Fibroblast of mammary gland (primary cell): ENCODE measurements at regions not wholly inside any gene's neighbourhood (a gene's known extent, or its start where the extent isn't known, plus 50 kb on each side); places are given as distances from the start of the nearest gene placed in this dataset.
A peak's percentile ranks its signal among the peaks of the same experiment; 100 is the strongest.

Experiments used
- DNase-seq: peaks from one replicate; pipeline ENCODE4 v3.0.0-alpha.2; 2010; ENCODE audit warnings: low read depth
- H3K4me3 ChIP-seq: 2 replicates; pipeline ENCODE4 v1.5.1; 2011; ENCODE audit warnings: low read depth, mild to moderate bottlenecking, low read length, moderate library complexity; ENCODE audit not compliant: control insufficient read depth
- CTCF ChIP-seq: conservative IDR thresholded peaks from 2 replicates; pipeline ENCODE4 v1.5.1; 2011; ENCODE audit warnings: low read depth, low read length, inconsistent platforms; ENCODE audit not compliant: control insufficient read depth, insufficient read depth

DNA sequence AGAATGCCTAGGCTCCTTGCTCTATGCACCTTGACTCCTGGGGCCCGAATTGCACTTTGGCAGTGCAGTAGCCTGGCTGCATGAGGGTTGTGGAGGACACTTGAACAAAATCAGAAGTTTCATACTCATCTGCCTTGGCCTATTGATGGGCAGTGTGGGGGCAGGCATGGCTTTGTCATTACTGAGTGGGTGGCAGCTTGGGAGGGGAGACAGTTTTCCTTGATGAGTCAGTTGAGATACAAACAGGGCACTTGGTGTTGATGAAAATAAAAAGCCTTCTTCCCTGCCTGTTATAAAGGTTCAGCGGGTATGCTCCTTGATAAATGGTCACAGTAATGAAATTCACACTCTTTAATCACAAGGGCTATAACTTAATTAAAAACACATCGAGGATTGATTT lies 126.8 kb upstream of the MAMLD1 start:
- H3K4me3 ChIP-seq: no peak overlapping the region
- peak; percentile 54 for DNase-seq
- TF ChIP-seq CTCF: no peak

DNA sequence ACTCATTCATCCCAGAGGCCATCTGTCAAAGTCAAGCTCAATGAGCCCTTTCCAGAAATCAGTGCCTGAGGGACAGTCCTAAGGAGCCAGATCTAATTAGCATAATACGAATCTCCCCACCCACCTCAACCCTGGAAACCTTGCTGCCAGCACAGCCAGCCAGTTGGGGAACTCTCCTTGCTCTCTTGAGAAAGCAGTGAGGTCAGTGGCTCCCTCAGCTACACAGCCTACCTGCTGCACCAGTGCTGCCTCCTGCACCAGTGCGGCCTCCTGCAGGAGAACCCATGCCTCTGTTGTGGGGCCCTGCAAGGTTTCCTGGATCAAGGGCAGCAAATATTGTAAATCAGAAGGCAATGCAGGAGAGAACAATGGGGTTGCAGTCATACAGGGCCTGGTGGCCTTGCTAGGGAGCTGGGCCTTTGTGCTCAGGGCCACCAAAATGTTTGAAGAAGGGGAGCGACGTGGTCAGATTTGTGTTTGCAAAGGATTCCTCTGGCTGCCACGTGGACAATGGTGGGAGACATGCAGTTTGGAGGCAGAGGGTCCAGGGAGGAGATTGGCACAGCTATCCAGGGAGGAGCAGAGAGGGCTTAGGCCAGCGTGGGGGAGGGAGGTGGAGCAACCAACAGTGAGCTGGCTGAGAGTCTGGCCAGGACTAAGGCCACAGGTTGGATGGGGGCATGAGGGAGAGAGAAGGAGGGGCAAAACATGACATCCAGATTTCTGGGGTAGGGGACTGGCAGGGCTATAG lies 124.3 kb upstream of the MAMLD1 start:
- no peak overlapping the region for H3K4me3 ChIP-seq
- no peak for TF ChIP-seq CTCF
- no peak for DNase-seq

DNA sequence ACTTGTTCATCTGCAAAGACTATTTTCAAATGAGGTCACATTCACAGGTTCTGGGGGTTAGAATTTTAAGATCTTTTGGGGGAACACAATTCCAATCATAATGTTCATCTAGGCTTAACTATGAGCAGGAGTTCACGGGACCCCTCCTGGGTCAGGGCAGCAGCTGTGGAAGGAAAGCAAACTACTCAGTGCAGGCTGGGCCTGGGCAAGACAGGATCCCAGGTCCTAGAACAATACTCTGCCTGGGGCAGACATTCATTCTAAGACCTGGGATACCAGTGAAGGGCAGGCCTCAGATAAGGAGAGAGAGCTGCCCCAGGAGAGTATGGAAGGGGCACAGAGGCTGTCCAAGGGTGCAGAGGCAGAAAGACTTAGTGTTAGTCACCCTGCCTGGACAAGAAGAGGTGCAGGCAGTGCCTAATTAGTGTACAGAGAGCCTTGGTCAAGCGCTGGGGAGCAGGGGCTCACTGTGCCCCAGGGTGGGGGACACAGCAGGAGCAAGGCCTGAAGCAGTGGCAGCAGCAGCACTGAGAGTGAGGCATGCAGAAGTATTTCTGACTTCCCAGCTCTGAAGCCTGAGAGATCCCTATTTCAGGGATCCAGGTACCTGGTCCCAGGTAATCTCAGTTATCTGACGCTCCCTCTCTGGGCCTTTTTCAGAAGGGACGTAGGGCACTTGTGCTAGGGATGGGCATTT lies 123.0 kb upstream of the MAMLD1 start:
- DNase-seq: no peak
- H3K4me3 ChIP-seq: no peak overlapping the region
- TF ChIP-seq CTCF: no peak

DNA sequence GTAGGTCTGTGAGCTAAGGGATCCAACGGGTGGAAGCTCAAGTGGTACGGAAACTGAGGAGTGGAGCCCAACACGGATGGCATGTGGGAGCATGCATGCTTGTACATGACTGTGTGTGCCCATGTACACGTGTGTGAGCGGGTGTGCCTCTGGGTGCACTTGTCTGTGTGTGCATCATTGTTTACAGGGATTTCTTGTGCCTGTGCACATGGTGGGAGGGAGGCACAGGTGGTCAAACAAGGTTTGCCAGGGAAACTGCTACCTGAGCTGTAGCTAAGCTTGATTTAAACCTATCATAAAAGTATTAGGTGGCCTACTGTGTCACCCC lies 122.5 kb upstream of the MAMLD1 start:
- H3K4me3 ChIP-seq: no peak overlapping the region
- TF ChIP-seq CTCF: no peak

DNA sequence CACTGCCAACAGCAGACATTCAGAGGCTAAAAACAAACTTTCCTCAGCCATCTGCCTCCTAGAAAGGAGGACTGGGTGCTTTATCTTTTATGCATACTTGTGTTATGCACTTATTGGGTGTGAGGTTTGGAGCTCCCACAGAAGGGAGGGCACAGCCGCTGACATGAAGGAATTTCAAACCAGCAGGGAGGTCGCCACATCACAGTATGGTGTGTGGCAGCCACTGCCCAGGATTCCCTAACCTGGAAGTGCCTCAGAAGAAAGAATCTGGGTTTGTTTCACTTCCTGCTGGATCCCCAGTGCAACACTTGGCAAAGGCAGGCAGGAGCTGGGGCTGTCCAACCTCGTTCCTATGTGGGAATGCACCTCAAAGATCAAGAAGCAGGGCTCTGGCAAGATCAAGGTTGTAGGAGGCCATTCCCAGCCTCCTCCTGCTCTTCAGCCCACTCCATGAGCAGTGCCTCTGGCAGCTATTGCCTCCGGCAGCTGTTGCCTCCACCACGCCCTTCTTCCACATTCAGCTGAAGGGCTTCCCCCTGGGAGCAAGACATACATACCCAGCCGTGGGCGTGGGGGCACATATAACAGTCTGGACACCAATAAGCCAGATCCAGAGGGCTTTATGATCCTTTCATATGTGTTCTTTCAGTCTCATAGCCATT lies 109.0 kb upstream of the MAMLD1 start:
- no peak for TF ChIP-seq CTCF
- H3K4me3 ChIP-seq: no peak overlapping the region
- DNase-seq: no peak

More for the DNA sequence above, 122.5 kb upstream of the MAMLD1 start:
- no peak for DNase-seq

- H3K4me3 ChIP-seq: no peak overlapping the region
- no peak for TF ChIP-seq CTCF
- DNase-seq: no peak
Measured at GRCh38 chrX:150254909-150255308, 108.2 kb upstream of the MAMLD1 start.
